ENCODE measurements at regions not wholly inside any gene's neighbourhood (a gene's known extent, or its start where the extent isn't known, plus 50 kb on each side); places are given as distances from the start of the nearest gene placed in this dataset.

GRCh38 chr18:77329651-77330050, 80.0 kb downstream of the GALR1 start:
- no peak for DNase-seq (ENCODE audit: low spot score)

- no peak for DNase-seq (ENCODE audit: low spot score)
These were observed 85.2 kb downstream of the GALR1 start for GRCh38 chr18:77334876-77335275.

GRCh38 chr18:77337604-77338003, 88.0 kb downstream of the GALR1 start:
- no peak for DNase-seq (ENCODE audit: low spot score)

GRCh38 chr18:77339093-77339492, 89.4 kb downstream of the GALR1 start:
- no peak for DNase-seq (ENCODE audit: low spot score)

GRCh38 chr18:77339623-77340022, 90.0 kb downstream of the GALR1 start:
- DNase-seq (ENCODE audit: low spot score), result no peak

- no peak for DNase-seq (ENCODE audit: low spot score)
These were observed 91.2 kb downstream of the GALR1 start for GRCh38 chr18:77340815-77341214.

GRCh38 chr18:77341527-77342325, 92.1 kb downstream of the GALR1 start:
- DNase-seq (ENCODE audit: low spot score), result no peak

GRCh38 chr18:77342736-77343135, 93.1 kb downstream of the GALR1 start:
- no peak for DNase-seq (ENCODE audit: low spot score)

- no peak for DNase-seq (ENCODE audit: low spot score)
These were observed 94.3 kb downstream of the GALR1 start for GRCh38 chr18:77343846-77344510.

- DNase-seq (ENCODE audit: low spot score), result no peak
These were observed 95.3 kb downstream of the GALR1 start for GRCh38 chr18:77344786-77345500.

GRCh38 chr18:77346208-77346810, 96.7 kb downstream of the GALR1 start:
- DNase-seq (ENCODE audit: low spot score), result no peak

- peak; percentile 3 for DNase-seq (ENCODE audit: low spot score)
These were observed 103.7 kb downstream of the GALR1 start for GRCh38 chr18:77353349-77353748.

GRCh38 chr18:77359561-77360314, 110.1 kb downstream of the GALR1 start:
- no peak for DNase-seq (ENCODE audit: low spot score)

- no peak for DNase-seq (ENCODE audit: low spot score)
These were observed 110.9 kb downstream of the GALR1 start for GRCh38 chr18:77360315-77361190.

- DNase-seq (ENCODE audit: low spot score), result no peak
These were observed 111.7 kb downstream of the GALR1 start for GRCh38 chr18:77361382-77361781.

- DNase-seq (ENCODE audit: low spot score), result no peak
These were observed 116.0 kb downstream of the GALR1 start for GRCh38 chr18:77365667-77366066.

GRCh38 chr18:77366067-77366719, 116.5 kb downstream of the GALR1 start:
- DNase-seq (ENCODE audit: low spot score), result no peak

GRCh38 chr18:77366720-77367641, 117.3 kb downstream of the GALR1 start:
- DNase-seq (ENCODE audit: low spot score), result no peak

- DNase-seq (ENCODE audit: low spot score), result no peak
These were observed 120.0 kb downstream of the GALR1 start for GRCh38 chr18:77369644-77370043.
